OCI-LY7 (cell line): ENCODE measurements at regions not wholly inside any gene's neighbourhood (a gene's known extent, or its start where the extent isn't known, plus 50 kb on each side); places are given as distances from the start of the nearest gene placed in this dataset.

Source experiments
- BruUV-seq: library from RNA; stranded (reverse); fragments of 400-500 nt; replicated peaks from 2 replicates; lab custom pipeline; 2021; lab: Mats Ljungman, UMichigan
- CTCF ChIA-PET: fragments of 300-600 bp; sonication (Branson Sonifier 250); formaldehyde crosslinking; loops from one replicate; lab custom pipeline; 2022; ENCODE audit warnings: antibody characterized with exemption; ENCODE audit not compliant: unreplicated experiment; lab: Charles Lee
- POLR2A ChIA-PET: fragments of 300-600 bp; sonication (Branson Sonifier 250); formaldehyde crosslinking; loops from one replicate; lab custom pipeline; 2022; ENCODE audit warnings: antibody characterized with exemption; lab: Charles Lee
- DNase-seq: peaks from one replicate; pipeline ENCODE4 v3.0.0-alpha.2; 2015; ENCODE audit warnings: low spot score
- H2AFZ ChIP-seq: fragments of 200-600 bp; sonication (generic), shearing (Covaris generic); 2 replicates; pipeline ENCODE4 v1.6.1; 2014; ENCODE audit warnings: mild to moderate bottlenecking, antibody characterized with exemption, low read length, moderate library complexity
- H3K27ac ChIP-seq: fragments of 200-600 bp; sonication (generic); 2 replicates; pipeline ENCODE4 v1.5.1; 2014; ENCODE audit warnings: mixed run types, low read depth, mild to moderate bottlenecking, moderate library complexity, low read length, inconsistent platforms; ENCODE audit not compliant: poor library complexity, severe bottlenecking
- H3K36me3 ChIP-seq: fragments of 200-600 bp; sonication (generic); 2 replicates; pipeline ENCODE4 v1.6.1; 2014; ENCODE audit warnings: mild to moderate bottlenecking, antibody characterized with exemption, low read length, moderate library complexity, mixed read lengths; ENCODE audit not compliant: insufficient read depth
- H3K4me1 ChIP-seq: fragments of 200-600 bp; sonication (generic); 2 replicates; pipeline ENCODE4 v1.5.1; 2014; ENCODE audit warnings: mild to moderate bottlenecking, low read length; ENCODE audit not compliant: insufficient read depth, poor library complexity, severe bottlenecking
- H3K4me2 ChIP-seq: fragments of 200-600 bp; sonication (generic); 2 replicates; pipeline ENCODE4 v1.6.1; 2014; ENCODE audit warnings: mild to moderate bottlenecking, low read length
- H3K4me3 ChIP-seq: fragments of 200-600 bp; sonication (generic); 2 replicates; pipeline ENCODE4 v1.5.1; 2014; ENCODE audit warnings: mild to moderate bottlenecking, low read depth, low read length; ENCODE audit not compliant: poor library complexity, severe bottlenecking
- H3K79me2 ChIP-seq: fragments of 200-600 bp; sonication (generic); 2 replicates; pipeline ENCODE4 v1.6.1; 2016; ENCODE audit warnings: low read depth, mild to moderate bottlenecking, low read length, moderate library complexity, mixed read lengths; ENCODE audit not compliant: insufficient read depth
- H3K9me2 ChIP-seq: fragments of 200-600 bp; sonication (generic); 2 replicates; pipeline ENCODE4 v1.6.1; 2016; ENCODE audit warnings: mild to moderate bottlenecking, low read length, mixed read lengths; ENCODE audit not compliant: insufficient read depth
- H3K9me3 ChIP-seq: fragments of 200-600 bp; sonication (generic); 2 replicates; pipeline ENCODE4 v1.6.1; 2014; ENCODE audit warnings: mild to moderate bottlenecking, mixed run types, low read length, mixed read lengths
- H4K20me1 ChIP-seq: fragments of 200-600 bp; sonication (generic); 2 replicates; pipeline ENCODE4 v1.6.1; 2014; ENCODE audit warnings: mild to moderate bottlenecking, antibody characterized with exemption, low read length, moderate library complexity, mixed read lengths; ENCODE audit not compliant: insufficient read depth
- EZH2phosphoT487 ChIP-seq: fragments of 200-600 bp; sonication (generic); IDR thresholded peaks from 2 replicates; pipeline ENCODE4 v1.6.1; 2018; ENCODE audit warnings: low read depth, borderline replicate concordance, mild to moderate bottlenecking, mixed run types, antibody characterized with exemption, low read length, moderate library complexity, mixed read lengths
- intact Hi-C: fragments of 100-400 bp; cut with micrococcal nuclease; formaldehyde crosslinking; loops from one replicate; pipeline ENCODE4 v1.10.0; 2022; ENCODE audit not compliant: unreplicated experiment
- TF ChIP-seq, protein P1 (sequence below): fragments of 200-600 bp; sonication (generic); conservative IDR thresholded peaks from 2 replicates; pipeline ENCODE4 v1.5.1; 2014; ENCODE audit warnings: mild to moderate bottlenecking, antibody characterized with exemption, low read length, moderate library complexity, mixed read lengths

GRCh38 chr17:33531311-33531710, 238.2 kb upstream of the ASIC2 start:
- CTCF ChIA-PET, result no interaction called here
- POLR2A ChIA-PET, result no interaction called here

GRCh38 chr17:33534087-33534486, 241.0 kb upstream of the ASIC2 start:
- H3K4me2 ChIP-seq, result no peak overlapping the region
- no peaks in the 10 kb centered on the region for H3K4me1 ChIP-seq
- intact Hi-C loops, result no loop called here
- no TSS peak for BruUV-seq
- no peaks in the 10 kb centered on the region for H3K9me3 ChIP-seq
- no peaks in the 10 kb centered on the region for H3K79me2 ChIP-seq
- DNase-seq, result no peak
- H4K20me1 ChIP-seq, result no peaks in the 10 kb centered on the region
- no peaks in the 10 kb centered on the region for H3K9me2 ChIP-seq
- no peaks in the 10 kb centered on the region for H3K36me3 ChIP-seq
- H2AFZ ChIP-seq, result no peak overlapping the region
- H3K4me3 ChIP-seq, result no peak overlapping the region
- ChIA-PET POLR2A (no interaction called here), CTCF (no interaction called here)
- H3K27ac ChIP-seq, result no peak overlapping the region
- TF ChIP-seq EZH2phosphoT487, result no peak
- TF ChIP-seq, protein P1, sequence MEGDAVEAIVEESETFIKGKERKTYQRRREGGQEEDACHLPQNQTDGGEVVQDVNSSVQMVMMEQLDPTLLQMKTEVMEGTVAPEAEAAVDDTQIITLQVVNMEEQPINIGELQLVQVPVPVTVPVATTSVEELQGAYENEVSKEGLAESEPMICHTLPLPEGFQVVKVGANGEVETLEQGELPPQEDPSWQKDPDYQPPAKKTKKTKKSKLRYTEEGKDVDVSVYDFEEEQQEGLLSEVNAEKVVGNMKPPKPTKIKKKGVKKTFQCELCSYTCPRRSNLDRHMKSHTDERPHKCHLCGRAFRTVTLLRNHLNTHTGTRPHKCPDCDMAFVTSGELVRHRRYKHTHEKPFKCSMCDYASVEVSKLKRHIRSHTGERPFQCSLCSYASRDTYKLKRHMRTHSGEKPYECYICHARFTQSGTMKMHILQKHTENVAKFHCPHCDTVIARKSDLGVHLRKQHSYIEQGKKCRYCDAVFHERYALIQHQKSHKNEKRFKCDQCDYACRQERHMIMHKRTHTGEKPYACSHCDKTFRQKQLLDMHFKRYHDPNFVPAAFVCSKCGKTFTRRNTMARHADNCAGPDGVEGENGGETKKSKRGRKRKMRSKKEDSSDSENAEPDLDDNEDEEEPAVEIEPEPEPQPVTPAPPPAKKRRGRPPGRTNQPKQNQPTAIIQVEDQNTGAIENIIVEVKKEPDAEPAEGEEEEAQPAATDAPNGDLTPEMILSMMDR, result no peak

More at GRCh38 chr17:33531311-33531710, 238.2 kb upstream of the ASIC2 start:
- Histone ChIP-seq H4K20me1 (no peaks in the 10 kb centered on the region), H3K36me3 (no peaks in the 10 kb centered on the region), H3K4me3 (no peak overlapping the region), H3K9me2 (no peaks in the 10 kb centered on the region), H3K9me3 (no peaks in the 10 kb centered on the region), H3K4me1 (no peaks in the 10 kb centered on the region), H3K27ac (no peak overlapping the region), H2AFZ (no peak overlapping the region), H3K4me2 (no peak overlapping the region), H3K79me2 (no peaks in the 10 kb centered on the region)
- no peak for TF ChIP-seq EZH2phosphoT487
- TF ChIP-seq, protein P1, result no peak
- intact Hi-C loops, result no loop called here
- DNase-seq, result no peak
- no TSS peak for BruUV-seq

DNA sequence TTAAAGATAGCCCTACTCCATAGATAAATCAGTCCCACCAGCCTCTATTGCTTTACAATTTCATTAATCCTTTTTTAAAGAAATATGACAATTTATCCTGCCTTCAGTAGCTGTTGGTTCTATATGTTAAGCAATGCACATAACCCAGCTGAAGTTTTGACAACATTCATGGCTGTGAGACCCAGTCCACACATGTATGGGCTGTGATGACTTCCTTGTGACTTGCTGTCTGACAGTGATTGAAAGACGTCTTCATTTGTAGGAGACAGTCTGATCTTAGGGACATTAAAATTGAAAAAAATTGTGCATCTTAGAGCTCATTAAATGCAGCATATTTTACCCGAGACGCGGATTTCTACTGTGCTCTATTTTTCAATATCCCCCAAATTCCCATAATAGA, 252.0 kb upstream of the ASIC2 start:
- no TSS peak for BruUV-seq
- no peak overlapping the region for H2AFZ ChIP-seq
- H4K20me1 ChIP-seq, result no peaks in the 10 kb centered on the region
- H3K36me3 ChIP-seq, result no peaks in the 10 kb centered on the region
- H3K27ac ChIP-seq, result no peak overlapping the region
- H3K4me1 ChIP-seq, result no peaks in the 10 kb centered on the region
- H3K79me2 ChIP-seq, result no peaks in the 10 kb centered on the region
- intact Hi-C loops, result no loop called here
- no peak for TF ChIP-seq EZH2phosphoT487
- TF ChIP-seq, protein P1, result no peak
- H3K9me3 ChIP-seq, result no peaks in the 10 kb centered on the region
- no peak for DNase-seq
- ChIA-PET POLR2A (interaction anchor here (0.5 kb wide), 1 partner anchor 24 kb away, joined by 3 read pairs; no protein-coding TSS in a partner anchor), CTCF (no interaction called here)
- H3K4me3 ChIP-seq, result no peak overlapping the region
- H3K4me2 ChIP-seq, result no peak overlapping the region
- H3K9me2 ChIP-seq, result no peaks in the 10 kb centered on the region
